MM.1S (cell line): ENCODE measurements at regions not wholly inside any gene's neighbourhood (a gene's known extent, or its start where the extent isn't known, plus 50 kb on each side); places are given as distances from the start of the nearest gene placed in this dataset.
A peak's percentile ranks its signal among the peaks of the same experiment; 100 is the strongest.

ENCODE experiments used
- DNase-seq: peaks from one replicate; pipeline ENCODE4 v3.0.0-alpha.2; 2015
- H2AFZ ChIP-seq: fragments of 300-600 bp; sonication (generic); 2 replicates; pipeline ENCODE4 v1.6.0; 2016; ENCODE audit warnings: antibody characterized with exemption, low read length
- H3F3A ChIP-seq: fragments of 300-600 bp; sonication (generic); 2 replicates; pipeline ENCODE4 v1.6.1; 2016; ENCODE audit warnings: mild to moderate bottlenecking, antibody characterized with exemption, low read length, moderate library complexity, mixed read lengths; ENCODE audit not compliant: insufficient read depth
- H3K27ac ChIP-seq: fragments of 300-600 bp; sonication (generic); 2 replicates; pipeline ENCODE4 v1.5.1; 2016; ENCODE audit warnings: mild to moderate bottlenecking, low read length
- H3K27me3 ChIP-seq: fragments of 300-600 bp; sonication (generic); replicated peaks from 2 replicates; pipeline ENCODE4 v1.6.0; 2016; ENCODE audit warnings: low read length; ENCODE audit not compliant: insufficient read depth
- H3K36me3 ChIP-seq: fragments of 300-600 bp; sonication (generic); replicated peaks from 2 replicates; pipeline ENCODE4 v1.6.1; 2016; ENCODE audit warnings: mild to moderate bottlenecking, low read length, mixed read lengths; ENCODE audit not compliant: insufficient read depth
- H3K4me1 ChIP-seq: fragments of 300-600 bp; sonication (generic); 2 replicates; pipeline ENCODE4 v1.6.1; 2016; ENCODE audit warnings: low read length, mixed read lengths
- H3K4me2 ChIP-seq: fragments of 300-600 bp; sonication (generic); 2 replicates; pipeline ENCODE4 v1.6.0; 2016; ENCODE audit warnings: low read depth, low read length
- H3K4me3 ChIP-seq: fragments of 300-600 bp; sonication (generic); 2 replicates; pipeline ENCODE4 v1.5.1; 2016; ENCODE audit warnings: low read length, mixed read lengths
- H3K79me2 ChIP-seq: fragments of 300-600 bp; sonication (generic); 2 replicates; pipeline ENCODE4 v1.6.1; 2016; ENCODE audit warnings: mixed run types, low read length, mixed read lengths
- H3K9ac ChIP-seq: fragments of 300-600 bp; sonication (generic); 2 replicates; pipeline ENCODE4 v1.6.1; 2016; ENCODE audit warnings: low read length, mixed read lengths
- H3K9me2 ChIP-seq: fragments of 300-600 bp; sonication (generic); replicated peaks from 2 replicates; pipeline ENCODE4 v1.6.1; 2016; ENCODE audit warnings: mild to moderate bottlenecking, low read length, mixed read lengths; ENCODE audit not compliant: insufficient read depth
- H3K9me3 ChIP-seq: fragments of 300-600 bp; sonication (generic); replicated peaks from 2 replicates; pipeline ENCODE4 v1.6.1; 2016; ENCODE audit warnings: mild to moderate bottlenecking, low read length, mixed read lengths; ENCODE audit not compliant: insufficient read depth
- H4K20me1 ChIP-seq: fragments of 300-600 bp; sonication (generic); 2 replicates; pipeline ENCODE4 v1.6.1; 2016; ENCODE audit warnings: mild to moderate bottlenecking, low read length, moderate library complexity, mixed read lengths; ENCODE audit not compliant: insufficient read depth
- CTCF ChIP-seq: fragments of 300-600 bp; sonication (generic); IDR thresholded peaks from 2 replicates; pipeline ENCODE4 v1.5.1; 2016; ENCODE audit warnings: antibody characterized with exemption, low read length, mixed read lengths
- EZH2 ChIP-seq: fragments of 300-600 bp; sonication (generic); optimal IDR thresholded peaks from 2 replicates; pipeline ENCODE3; 2017; ENCODE audit warnings: low read depth, mild to moderate bottlenecking, antibody characterized with exemption, low read length, mixed read lengths
- EZH2phosphoT487 ChIP-seq: fragments of 300-600 bp; sonication (generic); IDR thresholded peaks from 2 replicates; pipeline ENCODE4 v1.6.1; 2018; ENCODE audit warnings: antibody characterized with exemption, low read length

DNA sequence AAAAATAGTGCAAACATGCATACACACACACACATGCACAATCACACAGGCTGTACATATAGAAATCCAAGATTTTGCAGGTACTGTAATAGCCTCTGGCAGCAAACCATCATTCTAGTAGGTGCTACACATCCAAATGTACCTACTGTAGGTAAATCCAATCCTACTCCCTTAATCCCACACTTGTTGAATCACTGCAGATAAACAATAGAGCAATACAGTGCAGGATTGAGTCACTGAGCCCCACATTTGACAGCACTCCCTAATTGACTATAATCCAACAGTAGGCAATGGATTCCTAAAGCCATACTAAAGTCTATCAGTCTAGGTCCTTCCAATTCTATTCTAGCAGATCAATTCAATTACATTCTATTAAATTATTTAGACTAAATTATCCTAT, 1640.5 kb upstream of the CDH9 start:
- Histone ChIP-seq H4K20me1 (no peaks in the 10 kb centered on the region), H3K9me3 (no peaks in the 10 kb centered on the region), H3K9me2 (no peaks in the 10 kb centered on the region), H3K36me3 (no peaks in the 10 kb centered on the region), H3K4me2 (no peak overlapping the region), H2AFZ (no peak overlapping the region), H3K27me3 (no peaks in the 10 kb centered on the region), H3K79me2 (no peaks in the 10 kb centered on the region), H3K27ac (no peak overlapping the region), H3F3A (no peaks in the 10 kb centered on the region), H3K4me3 (no peak overlapping the region), H3K4me1 (no peaks in the 10 kb centered on the region), H3K9ac (no peak overlapping the region)
- DNase-seq = no peak
- TF ChIP-seq EZH2 = no peak
- TF ChIP-seq CTCF = no peak
- TF ChIP-seq EZH2phosphoT487 = no peak

DNA sequence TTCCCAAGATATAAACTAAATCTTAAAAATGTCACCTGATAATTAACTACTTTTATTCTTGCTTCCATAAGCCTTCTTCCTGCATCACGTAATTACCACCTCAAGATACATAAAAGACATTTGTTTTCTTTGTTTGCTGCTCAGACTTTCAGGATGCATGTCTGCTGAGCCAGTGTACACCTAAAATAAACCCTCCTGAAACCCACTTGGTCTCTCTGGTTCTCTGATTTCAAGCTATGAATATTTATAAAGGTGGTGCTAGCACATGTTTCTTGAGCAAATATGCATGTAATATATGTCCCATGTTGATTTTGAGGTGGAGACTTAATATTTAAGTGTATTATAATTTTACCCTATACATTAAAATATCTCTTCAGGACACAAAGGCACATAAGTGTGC, 1627.7 kb upstream of the CDH9 start:
- Histone ChIP-seq H3K27ac (no peak overlapping the region), H3K4me1 (peaks cover 15% of the 10 kb centered on the region), H4K20me1 (no peaks in the 10 kb centered on the region), H3K9ac (no peak overlapping the region), H2AFZ (no peak overlapping the region), H3F3A (no peaks in the 10 kb centered on the region), H3K4me2 (no peak overlapping the region; the same call in 1 of the 2 replicates), H3K4me3 (no peak overlapping the region), H3K9me2 (no peaks in the 10 kb centered on the region), H3K36me3 (no peaks in the 10 kb centered on the region), H3K79me2 (no peaks in the 10 kb centered on the region), H3K9me3 (no peaks in the 10 kb centered on the region), H3K27me3 (no peaks in the 10 kb centered on the region)
- TF ChIP-seq CTCF (no peak), EZH2 (no peak), EZH2phosphoT487 (no peak)
- peak; percentile 56 for DNase-seq

DNA sequence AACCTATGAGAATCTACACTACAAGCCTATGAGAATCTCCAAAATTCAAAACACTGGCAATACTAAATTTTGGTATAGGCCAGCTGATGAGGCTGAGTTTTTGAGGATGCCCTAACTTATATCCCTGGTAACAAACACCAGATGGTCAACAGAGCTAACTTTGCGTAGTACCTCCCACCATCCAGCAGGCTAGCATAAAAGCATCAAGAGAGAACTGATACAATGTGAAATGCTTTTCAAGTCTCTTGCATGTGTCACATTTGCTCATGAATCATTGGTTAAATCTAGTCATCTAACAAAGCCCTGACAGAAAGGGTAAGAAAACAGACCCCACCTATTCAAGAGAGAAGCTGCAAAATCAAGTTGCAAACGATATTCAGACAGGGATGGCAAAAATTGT, 1609.7 kb upstream of the CDH9 start:
- DNase-seq = peak; percentile 27
- Histone ChIP-seq H3K9me3 (no peaks in the 10 kb centered on the region), H3K4me1 (no peaks in the 10 kb centered on the region), H2AFZ (no peak overlapping the region), H3K4me3 (no peak overlapping the region), H4K20me1 (no peaks in the 10 kb centered on the region), H3K9ac (no peak overlapping the region), H3K27me3 (no peaks in the 10 kb centered on the region), H3K4me2 (no peak overlapping the region), H3F3A (no peaks in the 10 kb centered on the region), H3K79me2 (no peaks in the 10 kb centered on the region), H3K27ac (no peak overlapping the region), H3K36me3 (no peaks in the 10 kb centered on the region), H3K9me2 (no peaks in the 10 kb centered on the region)
- no peak for TF ChIP-seq EZH2phosphoT487

- Histone ChIP-seq H3K27ac (no peak overlapping the region), H3K79me2 (no peaks in the 10 kb centered on the region), H3K4me1 (no peaks in the 10 kb centered on the region), H3K9me2 (no peaks in the 10 kb centered on the region), H2AFZ (no peak overlapping the region), H3K4me3 (no peak overlapping the region), H3K9ac (no peak overlapping the region), H3K4me2 (no peak overlapping the region), H3F3A (no peaks in the 10 kb centered on the region), H3K27me3 (no peaks in the 10 kb centered on the region), H3K9me3 (0 out of 2 replicates have a peak, but pooled peaks cover 3% of the 10 kb centered on the region), H3K36me3 (no peaks in the 10 kb centered on the region), H4K20me1 (no peaks in the 10 kb centered on the region)
- no peak for DNase-seq
- no peak for TF ChIP-seq EZH2phosphoT487
- TF ChIP-seq CTCF = no peak
- TF ChIP-seq EZH2 = no peak
Observed at GRCh38 chr5:28632607-28633006, 1594.2 kb upstream of the CDH9 start.
